H1 (cell line): ENCODE measurements at regions not wholly inside any gene's neighbourhood (a gene's known extent, or its start where the extent isn't known, plus 50 kb on each side); places are given as distances from the start of the nearest gene placed in this dataset.

Experiments used
- CEBPB ChIP-seq: IDR thresholded peaks from 2 replicates; pipeline ENCODE4 v1.6.1; 2012; ENCODE audit warnings: low read depth, low read length
- GTF2F1 ChIP-seq: IDR thresholded peaks from 2 replicates; pipeline ENCODE4 v1.6.1; 2012; ENCODE audit warnings: low read depth, low read length, improper control_type of control experiment, borderline replicate concordance
- JUND ChIP-seq: IDR thresholded peaks from 2 replicates; pipeline ENCODE4 v1.6.1; 2011; ENCODE audit warnings: mild to moderate bottlenecking, improper control_type of control experiment, low read length
- SIN3A ChIP-seq, 2 experiments: IDR thresholded peaks in 1 of 2; conservative IDR thresholded peaks in 1 of 2; 2 replicates each; pipeline ENCODE4 v1.6.1; 2011 to 2012; ENCODE audit warnings: low read length in 2 of 2, improper control_type of control experiment in 1 of 2, low read depth in 1 of 2, mild to moderate bottlenecking in 1 of 2
- SP4 ChIP-seq: IDR thresholded peaks from 2 replicates; pipeline ENCODE4 v1.6.1; 2012; ENCODE audit warnings: low read length, inconsistent platforms
- TAF1 ChIP-seq: IDR thresholded peaks from 2 replicates; pipeline ENCODE4 v1.6.1; 2011; ENCODE audit warnings: mild to moderate bottlenecking, low read depth, low read length

DNA sequence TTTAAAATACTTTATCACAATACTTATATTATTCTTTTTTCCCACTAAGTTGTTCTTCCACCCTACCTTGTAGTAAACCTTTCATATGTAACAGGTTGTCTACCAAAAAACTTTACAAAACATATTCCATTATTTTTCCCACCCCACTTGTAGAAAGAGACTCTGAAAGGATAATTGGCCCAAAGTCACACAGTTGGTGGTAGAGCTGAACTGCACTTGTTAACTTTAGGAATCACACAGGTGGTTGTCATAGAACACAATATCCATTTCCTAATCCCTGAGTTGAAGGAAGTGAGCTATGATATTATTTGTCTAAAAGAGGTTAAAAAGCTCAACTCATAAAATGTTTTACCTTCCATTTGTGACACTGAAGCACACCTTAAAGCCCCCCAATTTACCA, 188.8 kb upstream of the FOXP2 start (continued):
- no peak for TF ChIP-seq GTF2F1
- TF ChIP-seq CEBPB: no peak
- TF ChIP-seq TAF1: no peak
- TF ChIP-seq SP4: no peak
- no peak for TF ChIP-seq JUND
- no peak for TF ChIP-seq SIN3A (conservative IDR thresholded peaks at IDR 0.05 in 1 of 2, IDR thresholded peaks at IDR 0.05 in 1 of 2; ENCODE audit: low read depth in 1 of 2, low read length in 2 of 2)
